PFSK-1 (cell line): ENCODE measurements at regions not wholly inside any gene's neighbourhood (a gene's known extent, or its start where the extent isn't known, plus 50 kb on each side); places are given as distances from the start of the nearest gene placed in this dataset.

Source experiments
- POLR2AphosphoS5 ChIP-seq: IDR thresholded peaks from 2 replicates; pipeline ENCODE4 v1.6.1; 2012; ENCODE audit warnings: low read depth, mild to moderate bottlenecking, control low read depth, low read length, moderate library complexity
- TAF1 ChIP-seq: IDR thresholded peaks from 2 replicates; pipeline ENCODE4 v1.6.1; 2012; ENCODE audit warnings: low read length, control low read depth, borderline replicate concordance; ENCODE audit not compliant: insufficient read depth
- TF ChIP-seq, protein P1 (sequence below), 2 experiments: IDR thresholded peaks; 2 replicates each; pipeline versions ENCODE4 v1.6.1 to v1.8.0; 2011 to 2012; ENCODE audit warnings: low read depth in 2 of 2, low read length in 2 of 2, control low read depth in 1 of 2, inconsistent platforms in 1 of 2, mild to moderate bottlenecking in 1 of 2, moderate library complexity in 1 of 2; ENCODE audit not compliant: insufficient read depth in 1 of 2

DNA sequence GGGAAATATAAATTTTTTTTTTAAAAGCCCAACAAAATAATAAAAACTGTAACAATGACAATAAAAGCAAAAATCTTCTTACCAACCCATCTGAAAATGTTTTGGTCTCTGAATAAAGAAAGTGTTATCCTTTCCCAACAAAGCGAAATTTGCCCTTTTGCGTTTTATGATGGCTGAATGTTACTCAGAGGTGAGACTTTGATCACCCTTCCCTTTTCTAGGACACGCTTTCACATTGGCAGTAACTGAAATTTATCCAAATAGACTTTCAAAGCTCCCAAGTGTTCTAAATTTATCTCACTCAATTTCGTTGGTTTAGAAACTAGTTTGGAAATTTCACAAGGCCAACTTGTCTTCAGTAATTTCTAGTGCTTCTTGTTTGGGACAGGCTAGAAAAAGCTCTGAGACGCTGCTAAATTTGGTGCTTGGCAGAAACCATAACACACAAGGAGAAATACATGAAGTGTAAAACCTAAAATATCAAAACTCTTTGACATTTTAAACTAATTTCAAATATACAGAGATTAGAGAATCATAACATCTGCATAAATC lies 354.5 kb upstream of the CITED2 start:
- TF ChIP-seq, protein P1, sequence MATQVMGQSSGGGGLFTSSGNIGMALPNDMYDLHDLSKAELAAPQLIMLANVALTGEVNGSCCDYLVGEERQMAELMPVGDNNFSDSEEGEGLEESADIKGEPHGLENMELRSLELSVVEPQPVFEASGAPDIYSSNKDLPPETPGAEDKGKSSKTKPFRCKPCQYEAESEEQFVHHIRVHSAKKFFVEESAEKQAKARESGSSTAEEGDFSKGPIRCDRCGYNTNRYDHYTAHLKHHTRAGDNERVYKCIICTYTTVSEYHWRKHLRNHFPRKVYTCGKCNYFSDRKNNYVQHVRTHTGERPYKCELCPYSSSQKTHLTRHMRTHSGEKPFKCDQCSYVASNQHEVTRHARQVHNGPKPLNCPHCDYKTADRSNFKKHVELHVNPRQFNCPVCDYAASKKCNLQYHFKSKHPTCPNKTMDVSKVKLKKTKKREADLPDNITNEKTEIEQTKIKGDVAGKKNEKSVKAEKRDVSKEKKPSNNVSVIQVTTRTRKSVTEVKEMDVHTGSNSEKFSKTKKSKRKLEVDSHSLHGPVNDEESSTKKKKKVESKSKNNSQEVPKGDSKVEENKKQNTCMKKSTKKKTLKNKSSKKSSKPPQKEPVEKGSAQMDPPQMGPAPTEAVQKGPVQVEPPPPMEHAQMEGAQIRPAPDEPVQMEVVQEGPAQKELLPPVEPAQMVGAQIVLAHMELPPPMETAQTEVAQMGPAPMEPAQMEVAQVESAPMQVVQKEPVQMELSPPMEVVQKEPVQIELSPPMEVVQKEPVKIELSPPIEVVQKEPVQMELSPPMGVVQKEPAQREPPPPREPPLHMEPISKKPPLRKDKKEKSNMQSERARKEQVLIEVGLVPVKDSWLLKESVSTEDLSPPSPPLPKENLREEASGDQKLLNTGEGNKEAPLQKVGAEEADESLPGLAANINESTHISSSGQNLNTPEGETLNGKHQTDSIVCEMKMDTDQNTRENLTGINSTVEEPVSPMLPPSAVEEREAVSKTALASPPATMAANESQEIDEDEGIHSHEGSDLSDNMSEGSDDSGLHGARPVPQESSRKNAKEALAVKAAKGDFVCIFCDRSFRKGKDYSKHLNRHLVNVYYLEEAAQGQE (IDR thresholded peaks at IDR 0.05; ENCODE audit: insufficient read depth in 1 of 2, low read depth in 2 of 2, low read length in 2 of 2), result no peak
- TF ChIP-seq POLR2AphosphoS5, result no peak
- no peak for TF ChIP-seq TAF1
